MM.1S (cell line): ENCODE measurements at regions not wholly inside any gene's neighbourhood (a gene's known extent, or its start where the extent isn't known, plus 50 kb on each side); places are given as distances from the start of the nearest gene placed in this dataset.

Experiments
- CTCF ChIP-seq: fragments of 300-600 bp; sonication (generic); IDR thresholded peaks from 2 replicates; pipeline ENCODE4 v1.5.1; 2016; ENCODE audit warnings: antibody characterized with exemption, low read length, mixed read lengths
- EZH2 ChIP-seq: fragments of 300-600 bp; sonication (generic); optimal IDR thresholded peaks from 2 replicates; pipeline ENCODE3; 2017; ENCODE audit warnings: low read depth, mild to moderate bottlenecking, antibody characterized with exemption, low read length, mixed read lengths
- EZH2phosphoT487 ChIP-seq: fragments of 300-600 bp; sonication (generic); IDR thresholded peaks from 2 replicates; pipeline ENCODE4 v1.6.1; 2018; ENCODE audit warnings: antibody characterized with exemption, low read length

DNA sequence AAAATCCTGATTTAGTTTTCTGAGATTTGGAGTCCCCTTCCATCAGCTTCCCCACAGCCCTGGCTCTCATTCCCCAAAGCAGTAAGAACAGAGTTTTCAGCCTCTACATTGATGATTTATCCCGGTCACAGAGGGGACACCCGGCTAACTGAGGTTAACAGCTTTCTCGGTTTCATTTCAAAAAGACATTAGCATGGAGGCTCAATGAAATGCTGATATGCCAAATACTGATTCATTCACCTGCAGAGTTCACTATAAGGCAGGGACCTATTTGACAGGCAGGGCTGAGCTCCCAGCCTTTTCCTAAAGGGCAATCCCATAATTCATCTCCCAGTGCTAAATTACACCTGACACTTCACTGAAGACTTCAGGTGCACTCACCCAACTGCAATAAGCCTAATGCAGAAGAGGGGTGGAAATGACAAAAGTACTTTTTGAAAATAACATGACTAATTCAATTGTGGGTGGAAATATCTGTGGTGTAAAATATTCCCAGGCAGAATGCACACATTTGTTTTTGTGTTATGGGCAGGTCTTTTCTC, 99.8 kb upstream of the PMFBP1 start:
- TF ChIP-seq CTCF, result no peak
- TF ChIP-seq EZH2, result no peak
- no peak for TF ChIP-seq EZH2phosphoT487
